ENCODE measurements at regions not wholly inside any gene's neighbourhood (a gene's known extent, or its start where the extent isn't known, plus 50 kb on each side); places are given as distances from the start of the nearest gene placed in this dataset.

DNA sequence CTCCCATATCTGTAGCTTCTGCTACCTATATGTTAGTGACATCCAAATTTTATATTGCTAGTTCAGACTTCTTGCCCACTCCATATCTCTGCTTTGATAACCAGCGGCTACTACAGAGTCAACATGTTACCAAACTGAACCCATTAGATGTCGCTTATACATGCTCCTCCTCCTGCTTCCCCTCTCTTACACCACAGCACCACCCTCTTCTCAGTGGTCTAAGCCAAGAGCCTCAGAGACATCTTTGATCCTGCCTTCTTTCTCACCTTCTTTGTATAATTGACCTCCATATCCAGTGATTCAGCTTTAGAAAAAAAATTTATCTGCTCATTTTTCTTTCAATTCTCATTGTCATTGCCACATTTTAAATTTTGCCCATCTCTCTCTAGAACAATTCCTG lies 408.2 kb upstream of the TLE4 start:
- Histone ChIP-seq H4K20me1 (ENCODE audit: insufficient read depth, low read length, poor library complexity, severe bottlenecking) (no peaks in the 10 kb centered on the region), H3K9me3 (ENCODE audit: insufficient read depth, low read depth, low read length) (no peaks in the 10 kb centered on the region), H3K4me1 (ENCODE audit: insufficient read depth, low read length, poor library complexity, severe bottlenecking) (peaks cover 72% of the 10 kb centered on the region), H3K9ac (ENCODE audit: low read depth, low read length, poor library complexity, severe bottlenecking) (peak overlapping the region; percentile 31), H2AFZ (ENCODE audit: low read length) (no peak overlapping the region), H3K79me2 (ENCODE audit: insufficient read depth, low read length) (no peaks in the 10 kb centered on the region), H3K9me2 (replicated peaks; ENCODE audit: low read depth, low read length) (no peaks in the 10 kb centered on the region), H3K27me3 (ENCODE audit: insufficient read depth, low read length, poor library complexity, severe bottlenecking) (no peaks in the 10 kb centered on the region), H3K36me3 (ENCODE audit: insufficient read depth, low read length) (no peaks in the 10 kb centered on the region), H3K4me3 (ENCODE audit: low read length, poor library complexity, severe bottlenecking) (peak overlapping the region; percentile 53), H3F3A (ENCODE audit: low read depth) (peaks cover 11% of the 10 kb centered on the region), H3K4me2 (ENCODE audit: low read depth, low read length, poor library complexity, severe bottlenecking) (peak overlapping the region; percentile 73)
- TF ChIP-seq, protein P1, sequence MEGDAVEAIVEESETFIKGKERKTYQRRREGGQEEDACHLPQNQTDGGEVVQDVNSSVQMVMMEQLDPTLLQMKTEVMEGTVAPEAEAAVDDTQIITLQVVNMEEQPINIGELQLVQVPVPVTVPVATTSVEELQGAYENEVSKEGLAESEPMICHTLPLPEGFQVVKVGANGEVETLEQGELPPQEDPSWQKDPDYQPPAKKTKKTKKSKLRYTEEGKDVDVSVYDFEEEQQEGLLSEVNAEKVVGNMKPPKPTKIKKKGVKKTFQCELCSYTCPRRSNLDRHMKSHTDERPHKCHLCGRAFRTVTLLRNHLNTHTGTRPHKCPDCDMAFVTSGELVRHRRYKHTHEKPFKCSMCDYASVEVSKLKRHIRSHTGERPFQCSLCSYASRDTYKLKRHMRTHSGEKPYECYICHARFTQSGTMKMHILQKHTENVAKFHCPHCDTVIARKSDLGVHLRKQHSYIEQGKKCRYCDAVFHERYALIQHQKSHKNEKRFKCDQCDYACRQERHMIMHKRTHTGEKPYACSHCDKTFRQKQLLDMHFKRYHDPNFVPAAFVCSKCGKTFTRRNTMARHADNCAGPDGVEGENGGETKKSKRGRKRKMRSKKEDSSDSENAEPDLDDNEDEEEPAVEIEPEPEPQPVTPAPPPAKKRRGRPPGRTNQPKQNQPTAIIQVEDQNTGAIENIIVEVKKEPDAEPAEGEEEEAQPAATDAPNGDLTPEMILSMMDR (conservative IDR thresholded peaks at IDR 0.05; ENCODE audit: low read length) = no peak
- no peak for TF ChIP-seq EZH2phosphoT487 (IDR thresholded peaks at IDR 0.05; ENCODE audit: borderline replicate concordance)

GRCh38 chr9:79164406-79164805 lies 407.4 kb upstream of the TLE4 start:
- no peaks in the 10 kb centered on the region for H3K36me3 ChIP-seq (ENCODE audit: insufficient read depth, low read length)
- no peaks in the 10 kb centered on the region for H3K9me2 ChIP-seq (replicated peaks; ENCODE audit: low read depth, low read length)
- no peaks in the 10 kb centered on the region for H4K20me1 ChIP-seq (ENCODE audit: insufficient read depth, low read length, poor library complexity, severe bottlenecking)
- no peak for TF ChIP-seq EZH2phosphoT487 (IDR thresholded peaks at IDR 0.05; ENCODE audit: borderline replicate concordance)
- TF ChIP-seq, protein P1 (conservative IDR thresholded peaks at IDR 0.05; ENCODE audit: low read length) = no peak
- no peak overlapping the region for H3K9ac ChIP-seq (ENCODE audit: low read depth, low read length, poor library complexity, severe bottlenecking)
- H3K4me1 ChIP-seq (ENCODE audit: insufficient read depth, low read length, poor library complexity, severe bottlenecking) = peaks cover 69% of the 10 kb centered on the region
- H3K9me3 ChIP-seq (ENCODE audit: insufficient read depth, low read depth, low read length) = no peaks in the 10 kb centered on the region
- no peaks in the 10 kb centered on the region for H3K27me3 ChIP-seq (ENCODE audit: insufficient read depth, low read length, poor library complexity, severe bottlenecking)
- H3K79me2 ChIP-seq (ENCODE audit: insufficient read depth, low read length) = no peaks in the 10 kb centered on the region
- no peak overlapping the region for H3K4me3 ChIP-seq (ENCODE audit: low read length, poor library complexity, severe bottlenecking)
- peaks cover 11% of the 10 kb centered on the region for H3F3A ChIP-seq (ENCODE audit: low read depth)
- H2AFZ ChIP-seq (ENCODE audit: low read length) = peak overlapping the region; percentile 17; the same call in 1 of the 2 replicates
- H3K4me2 ChIP-seq (ENCODE audit: low read depth, low read length, poor library complexity, severe bottlenecking) = no peak overlapping the region

DNA sequence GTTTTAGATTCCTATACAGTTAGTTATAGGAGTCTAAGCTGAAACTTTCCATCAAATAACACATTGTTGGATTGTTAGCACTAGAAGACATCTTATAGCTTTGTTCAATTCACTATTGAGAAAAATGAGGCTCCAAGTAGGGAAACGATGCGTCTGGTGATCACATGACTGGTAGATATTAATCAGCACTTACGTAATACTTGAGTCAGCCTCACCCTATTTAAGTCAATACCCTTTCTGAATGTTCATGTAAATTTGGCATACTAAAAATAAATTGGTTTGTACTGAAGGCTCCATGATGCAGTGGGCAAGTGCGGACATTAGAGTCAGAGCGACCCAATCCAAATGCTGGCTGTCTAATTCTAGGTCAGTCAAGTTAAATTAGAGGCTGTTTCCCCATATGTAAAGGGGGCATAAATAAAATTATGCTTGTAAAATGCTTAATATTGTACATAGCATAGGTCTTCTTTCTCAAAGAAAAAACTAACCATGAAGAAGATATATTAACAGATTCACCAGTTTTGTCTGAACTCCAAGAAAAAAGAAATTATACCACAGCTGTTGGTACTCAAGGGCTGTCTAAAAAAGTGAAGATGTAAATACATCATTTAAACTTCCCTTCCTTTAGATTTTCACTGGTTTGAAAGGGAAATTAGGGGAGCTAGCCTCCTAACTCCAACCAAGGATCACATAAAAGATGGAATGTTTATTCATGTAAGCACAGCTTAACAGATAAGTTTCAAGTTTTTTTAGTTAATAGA lies 406.6 kb upstream of the TLE4 start:
- peaks cover 11% of the 10 kb centered on the region for H3F3A ChIP-seq (ENCODE audit: low read depth)
- no peak for TF ChIP-seq EZH2phosphoT487 (IDR thresholded peaks at IDR 0.05; ENCODE audit: borderline replicate concordance)
- TF ChIP-seq, protein P1 (conservative IDR thresholded peaks at IDR 0.05; ENCODE audit: low read length) = no peak
- H4K20me1 ChIP-seq (ENCODE audit: insufficient read depth, low read length, poor library complexity, severe bottlenecking) = no peaks in the 10 kb centered on the region
- H3K9me2 ChIP-seq (replicated peaks; ENCODE audit: low read depth, low read length) = no peaks in the 10 kb centered on the region
- no peak overlapping the region for H3K9ac ChIP-seq (ENCODE audit: low read depth, low read length, poor library complexity, severe bottlenecking)
- no peaks in the 10 kb centered on the region for H3K9me3 ChIP-seq (ENCODE audit: insufficient read depth, low read depth, low read length)
- H2AFZ ChIP-seq (ENCODE audit: low read length) = peak overlapping the region; percentile 17; the same call in 1 of the 2 replicates
- peaks cover 65% of the 10 kb centered on the region for H3K4me1 ChIP-seq (ENCODE audit: insufficient read depth, low read length, poor library complexity, severe bottlenecking)
- H3K4me3 ChIP-seq (ENCODE audit: low read length, poor library complexity, severe bottlenecking) = no peak overlapping the region
- H3K27me3 ChIP-seq (ENCODE audit: insufficient read depth, low read length, poor library complexity, severe bottlenecking) = no peaks in the 10 kb centered on the region
- H3K36me3 ChIP-seq (ENCODE audit: insufficient read depth, low read length) = no peaks in the 10 kb centered on the region
- no peak overlapping the region for H3K4me2 ChIP-seq (ENCODE audit: low read depth, low read length, poor library complexity, severe bottlenecking)
- no peaks in the 10 kb centered on the region for H3K79me2 ChIP-seq (ENCODE audit: insufficient read depth, low read length)
